Forelimb muscle (tissue), 1 donor: ENCODE measurements at regions not wholly inside any gene's neighbourhood (a gene's known extent, or its start where the extent isn't known, plus 50 kb on each side); places are given as distances from the start of the nearest gene placed in this dataset.

ENCODE experiments used
- DNase-seq: peaks from one replicate; pipeline ENCODE4 v3.0.0-alpha.2; 2013; ENCODE audit warnings: low read depth

DNA sequence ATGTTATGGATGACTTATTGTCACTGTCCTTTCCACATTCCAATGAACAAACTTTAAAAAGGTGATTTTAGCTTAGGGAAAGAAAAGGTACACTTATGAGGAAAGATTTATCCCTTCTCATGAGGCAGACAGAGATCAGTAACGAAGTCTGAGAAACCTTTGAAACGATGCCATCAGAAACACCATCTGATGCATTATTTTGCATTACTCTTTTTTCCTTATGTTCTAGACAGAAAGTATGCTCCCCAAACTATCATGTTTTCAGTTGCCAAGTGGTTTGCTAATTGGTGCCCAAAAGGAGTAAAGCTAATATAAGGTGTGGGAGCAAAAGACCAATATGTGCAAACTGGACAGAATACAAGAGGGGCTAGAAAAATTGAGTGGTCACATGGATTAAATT lies 397.7 kb upstream of the RIOK2 start:
- DNase-seq = no peak

DNA sequence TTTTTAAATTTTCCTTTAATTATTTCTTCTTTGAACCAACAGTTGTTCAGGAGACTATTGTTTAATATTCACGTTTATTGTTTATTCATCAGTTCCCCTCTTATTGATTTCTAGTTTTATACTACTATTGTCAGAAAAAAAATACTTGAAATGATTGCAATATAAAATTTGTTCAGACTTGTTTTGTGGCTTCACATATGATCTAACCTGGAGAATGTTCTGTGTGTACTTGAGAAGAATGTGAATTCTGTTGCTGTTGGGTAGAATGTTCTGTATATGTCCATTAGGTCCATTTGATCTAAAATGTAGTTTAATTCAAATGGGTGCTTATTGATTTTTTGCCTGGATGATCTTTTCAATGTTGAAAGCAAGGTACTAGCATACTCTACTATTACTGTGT lies 408.7 kb upstream of the RIOK2 start:
- no peak for DNase-seq

DNA sequence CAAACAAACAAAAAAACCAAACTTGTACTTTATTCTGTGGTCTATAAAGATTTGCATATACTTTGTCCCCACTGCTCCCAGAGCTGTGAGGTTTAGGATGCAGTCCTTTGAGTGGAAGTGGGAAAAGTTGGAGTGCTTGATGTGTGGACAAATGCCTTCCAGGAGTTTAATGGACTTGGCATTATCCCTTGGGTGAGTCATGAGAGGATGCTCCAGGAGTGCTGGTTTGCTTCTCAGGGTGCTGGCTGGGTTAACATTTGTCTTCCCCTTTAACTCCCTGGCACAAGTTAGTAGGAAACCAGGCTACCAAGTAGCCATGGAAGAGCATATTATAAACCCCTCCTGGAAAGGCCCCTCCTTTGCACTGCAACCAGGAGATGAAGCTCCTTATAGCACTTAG lies 417.4 kb upstream of the RIOK2 start:
- no peak for DNase-seq

DNA sequence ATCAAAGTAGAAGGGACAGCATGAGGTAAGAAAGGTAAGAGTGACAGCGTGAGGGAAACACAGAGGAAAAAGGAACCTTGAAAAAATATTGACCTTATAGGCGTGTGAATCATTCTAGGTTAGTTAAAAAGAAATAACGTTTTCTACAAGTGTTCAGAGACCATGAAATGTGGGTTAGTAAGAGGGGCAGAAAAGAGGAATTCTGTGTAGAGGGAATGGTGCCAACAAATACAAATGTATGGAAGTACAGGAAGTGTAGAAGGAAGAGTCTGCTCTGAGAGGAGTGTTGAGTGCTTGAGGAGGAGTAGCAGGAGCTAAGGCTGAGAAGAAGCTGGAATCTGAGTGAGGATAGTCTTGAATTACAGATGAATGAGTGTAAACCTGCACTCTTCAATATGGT lies 418.6 kb upstream of the RIOK2 start:
- no peak for DNase-seq

DNA sequence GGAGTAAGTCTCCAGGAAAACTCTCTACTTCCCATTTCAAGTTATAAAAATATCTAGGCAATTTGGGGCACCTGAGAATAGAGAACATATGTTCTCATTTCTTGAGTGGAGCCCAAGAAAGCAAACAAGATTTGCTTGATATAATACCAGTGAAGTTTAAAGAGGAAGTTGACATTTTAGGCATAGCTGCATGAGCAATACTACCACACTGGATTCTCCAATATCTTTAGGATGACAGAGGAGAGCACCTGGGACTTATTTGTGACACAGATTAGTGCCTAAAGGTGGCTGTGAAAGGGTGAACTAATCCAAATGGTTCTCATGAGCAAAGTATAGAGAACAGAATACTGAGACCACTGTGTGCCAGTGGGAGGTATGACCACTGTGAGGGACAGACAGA lies 423.5 kb upstream of the RIOK2 start:
- DNase-seq = no peak

DNA sequence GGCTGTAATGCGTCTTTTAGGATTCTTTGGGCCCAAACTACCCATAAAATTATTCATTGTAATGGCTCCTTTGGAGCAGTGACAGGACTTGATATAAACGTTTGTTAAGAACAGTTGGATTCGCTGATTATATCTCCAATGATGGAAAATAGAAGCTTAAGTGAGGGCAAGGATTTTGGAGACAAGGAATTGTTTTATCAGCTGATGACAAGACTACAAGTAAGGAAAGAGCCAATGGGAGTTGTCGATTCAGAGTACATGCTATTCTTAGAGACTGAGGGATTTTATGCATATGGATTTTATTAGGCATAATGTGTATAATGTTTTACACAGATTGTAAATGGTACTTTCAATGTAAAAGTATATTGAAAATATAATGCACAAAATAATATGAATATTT lies 425.5 kb upstream of the RIOK2 start:
- no peak for DNase-seq

DNA sequence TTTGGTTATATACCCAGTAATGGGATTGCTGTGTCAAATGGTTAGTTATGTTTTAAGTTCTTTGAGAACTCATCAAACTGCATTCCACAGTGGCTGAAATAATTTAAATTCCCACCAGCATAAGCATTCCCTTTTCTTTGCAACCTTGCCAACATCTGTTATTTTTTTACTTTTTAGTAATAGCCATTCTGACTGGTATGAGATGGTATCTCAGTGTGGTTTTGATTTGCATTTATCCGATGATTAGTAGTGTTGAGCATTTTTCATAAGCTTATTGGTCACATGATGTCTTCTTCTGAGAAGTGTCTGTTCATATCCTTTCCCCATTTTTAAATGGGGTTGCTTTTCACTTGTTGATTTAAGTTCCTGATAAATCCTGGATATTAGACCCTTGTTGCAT lies 435.7 kb upstream of the RIOK2 start:
- no peak for DNase-seq

DNA sequence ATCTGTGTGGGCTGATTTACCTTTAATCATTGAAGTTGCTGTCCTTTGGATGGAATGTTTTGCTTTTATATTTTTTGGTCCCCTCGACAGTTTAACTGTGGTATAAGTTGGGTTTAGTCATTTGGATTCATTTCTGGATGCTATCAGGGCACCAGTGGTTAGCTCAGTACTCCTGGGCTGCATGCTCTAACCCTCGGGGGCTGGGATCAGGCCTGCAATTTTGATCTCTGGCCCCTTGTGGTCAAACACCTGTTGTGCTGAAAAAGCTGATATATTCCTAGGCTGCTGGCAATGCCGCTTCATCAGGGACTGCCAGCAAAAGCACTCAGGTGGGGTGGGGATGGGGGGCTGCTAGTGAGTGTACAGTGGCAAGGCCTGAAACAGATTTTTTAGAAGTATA lies 440.4 kb upstream of the RIOK2 start:
- DNase-seq = no peak

DNA sequence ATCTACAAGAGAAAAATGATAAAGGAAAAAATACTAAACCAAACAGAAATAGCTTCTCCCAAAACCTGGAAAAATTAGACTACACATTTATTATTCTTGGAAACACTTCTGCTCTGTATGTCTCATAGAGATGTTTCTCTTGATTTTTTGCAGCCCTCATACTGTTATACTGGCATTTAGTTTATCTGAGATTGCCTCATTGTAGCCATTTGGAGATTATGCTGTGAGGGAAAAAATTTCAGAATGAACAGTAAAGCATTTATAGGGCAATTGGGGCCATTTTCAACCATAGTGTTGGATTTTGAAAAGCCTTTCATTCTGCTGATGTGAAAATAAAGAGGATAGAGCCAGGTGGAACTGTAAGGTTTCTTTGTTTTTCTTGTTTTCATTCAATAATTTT lies 441.8 kb upstream of the RIOK2 start:
- no peak for DNase-seq

DNA sequence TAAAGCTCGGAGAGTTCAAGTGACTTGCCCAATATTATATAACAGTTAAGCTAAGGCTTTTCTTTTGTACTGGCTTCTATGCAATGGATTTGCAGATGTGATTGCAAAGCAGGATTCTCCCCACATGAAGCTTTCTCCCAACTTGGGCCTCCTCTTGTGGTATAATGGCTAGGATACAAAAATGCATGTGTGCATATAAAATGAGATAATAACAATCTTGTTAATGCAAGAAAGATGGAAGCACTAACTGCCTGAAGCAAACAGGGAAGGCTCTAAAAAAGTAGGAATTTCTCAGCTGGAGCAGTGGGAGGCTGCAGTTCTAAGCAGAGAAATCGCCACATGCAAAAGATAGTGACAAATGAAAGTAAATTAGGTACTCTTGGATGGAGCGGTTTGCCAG lies 444.2 kb upstream of the RIOK2 start:
- DNase-seq = no peak

DNA sequence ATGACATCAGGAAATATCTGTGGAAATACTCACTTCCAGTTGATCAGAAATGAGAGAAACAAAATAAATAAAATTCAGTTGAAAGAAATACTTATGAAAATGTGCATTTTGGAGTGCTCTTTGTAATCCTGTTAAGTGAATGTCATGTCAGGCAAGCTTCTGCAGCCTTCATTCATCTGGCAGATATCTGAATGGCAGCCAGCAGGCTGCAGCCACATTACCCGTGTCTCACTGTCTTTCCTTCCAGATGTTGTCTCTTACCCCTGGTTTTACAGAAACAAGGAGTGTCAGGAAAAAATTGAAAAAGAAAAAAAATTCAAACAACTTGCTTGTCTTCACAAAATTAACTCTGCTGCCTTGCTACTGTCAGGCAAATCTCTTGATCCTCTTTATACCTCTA lies 445.0 kb upstream of the RIOK2 start:
- no peak for DNase-seq

DNA sequence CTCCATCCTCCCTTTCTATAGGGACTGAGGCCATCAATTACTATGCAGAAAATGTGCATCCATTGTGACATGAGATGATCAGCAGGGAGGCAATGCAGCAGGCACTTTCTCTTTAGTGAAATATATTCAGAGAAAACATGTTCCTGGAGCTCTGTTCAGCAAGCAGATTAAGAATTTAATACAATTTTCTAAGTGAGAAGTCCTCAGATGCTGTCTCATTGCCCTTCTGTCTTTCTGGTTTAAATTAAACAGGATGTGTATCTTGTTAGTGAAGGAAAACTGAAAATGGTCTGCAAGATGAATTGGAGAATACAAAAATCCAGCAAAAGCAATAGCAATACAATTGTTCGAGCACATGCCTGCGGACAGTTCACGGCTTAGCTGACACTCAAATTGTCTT lies 445.8 kb upstream of the RIOK2 start:
- DNase-seq = no peak

DNA sequence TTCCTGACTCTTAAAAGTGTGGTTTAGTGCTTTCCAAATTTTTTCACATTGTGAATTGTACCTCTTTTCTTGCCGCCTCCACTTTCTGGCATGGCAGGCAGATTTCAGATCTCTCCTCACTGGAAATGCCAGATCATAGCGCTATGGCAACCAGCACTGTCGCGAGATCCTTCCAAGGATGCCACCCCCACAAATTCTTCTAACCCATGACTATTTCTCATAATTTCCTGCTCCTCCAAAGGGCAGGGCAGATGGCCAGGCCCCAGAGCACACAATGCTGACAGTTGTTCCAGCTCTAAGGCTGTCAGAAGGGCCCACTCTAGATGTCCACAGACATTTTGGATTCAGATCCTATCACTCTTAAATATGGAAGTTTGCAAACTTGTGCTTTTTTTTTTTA lies 446.2 kb upstream of the RIOK2 start:
- no peak for DNase-seq

DNA sequence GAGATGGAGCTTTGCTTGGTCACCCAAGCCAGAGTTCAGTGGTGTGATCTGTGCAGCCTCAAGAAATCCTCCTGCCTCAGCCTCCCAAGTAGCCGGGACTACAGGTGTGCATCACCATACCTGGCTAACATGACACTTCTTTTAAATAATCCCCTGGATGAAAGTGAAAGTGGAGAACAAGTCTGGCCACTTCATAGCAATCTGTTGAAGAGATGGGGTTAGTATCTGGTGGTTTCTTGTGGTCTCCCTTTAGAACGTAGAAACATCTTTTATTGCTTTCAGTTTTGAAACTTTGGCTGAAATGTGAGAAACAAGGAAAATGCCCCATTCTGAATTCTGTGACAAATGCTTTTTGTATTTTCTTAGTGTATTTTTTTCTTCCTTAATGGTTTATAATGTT lies 452.5 kb upstream of the RIOK2 start:
- DNase-seq = no peak

DNA sequence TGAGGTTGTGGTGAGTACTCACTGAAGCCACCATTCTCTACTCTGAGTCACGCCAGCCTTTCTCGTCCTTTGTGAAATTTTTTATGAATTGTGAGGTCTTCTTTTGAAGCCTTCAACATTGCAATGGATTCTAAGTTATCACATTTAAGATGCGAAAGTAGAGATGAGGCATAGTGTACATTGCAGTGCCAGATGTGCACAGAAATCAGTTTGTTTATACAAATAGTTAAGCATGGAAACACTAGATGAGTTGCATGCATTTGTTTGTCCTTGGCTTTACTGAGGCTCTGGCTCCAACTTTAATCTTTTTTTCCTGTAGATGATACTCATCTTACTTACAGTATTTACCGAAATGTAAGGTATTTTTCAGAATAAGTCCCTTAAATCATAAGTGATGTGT lies 453.7 kb upstream of the RIOK2 start:
- DNase-seq = no peak

DNA sequence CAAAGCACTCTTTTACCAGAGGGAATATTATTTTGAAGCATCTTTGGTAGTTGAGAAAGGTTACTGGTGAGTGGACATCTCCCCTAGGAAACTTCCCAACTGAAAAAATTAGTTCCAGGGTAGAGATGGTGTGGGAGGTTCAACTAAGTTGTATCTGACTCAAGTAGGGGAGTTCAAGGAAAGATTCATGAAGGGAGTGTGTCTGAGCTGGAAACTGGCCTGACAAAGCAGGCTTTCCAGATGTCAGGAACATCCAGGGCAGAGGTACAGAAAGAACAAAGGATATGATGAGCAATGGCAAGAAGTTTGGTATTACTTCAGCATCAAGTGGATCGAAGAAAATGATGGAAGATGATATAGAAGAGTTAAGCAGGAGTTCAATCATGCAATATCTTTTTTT lies 458.0 kb upstream of the RIOK2 start:
- DNase-seq = no peak

DNA sequence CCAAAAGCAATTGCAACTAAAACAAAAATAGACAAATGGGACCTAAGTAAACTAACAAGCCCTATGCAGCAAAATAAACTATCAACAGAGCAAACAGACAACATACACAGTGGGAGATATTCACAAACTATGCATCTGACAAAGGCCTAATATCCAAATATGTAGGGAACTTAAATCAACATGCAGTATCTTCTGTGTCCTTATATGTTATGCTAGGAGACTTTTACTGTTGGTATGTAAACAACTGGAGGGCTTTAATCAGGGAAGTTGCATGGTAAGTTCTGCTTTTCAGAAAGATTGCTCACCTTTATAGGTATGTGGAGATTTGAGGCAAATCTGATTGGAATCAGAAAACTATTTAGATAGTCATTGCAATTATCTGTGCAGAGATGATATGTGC lies 461.2 kb upstream of the RIOK2 start:
- DNase-seq = no peak

DNA sequence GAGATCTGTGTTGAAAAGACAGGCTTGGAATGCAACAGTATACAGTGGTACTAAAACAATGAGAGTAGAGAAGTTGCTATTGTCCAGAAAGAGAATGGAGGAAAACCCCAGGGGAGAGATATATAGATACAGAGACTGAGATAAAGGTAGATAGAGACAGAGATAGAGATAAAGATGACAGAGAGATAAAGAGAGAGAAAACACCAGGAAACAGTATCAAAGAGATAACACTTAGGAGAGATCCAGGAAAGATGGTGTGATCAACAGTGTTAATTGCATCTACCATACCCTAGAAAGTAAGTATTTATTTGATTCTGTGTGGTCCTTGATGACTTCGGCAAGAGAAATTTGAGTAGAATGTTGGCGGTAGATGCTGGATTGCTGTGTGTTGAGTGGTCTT lies 461.8 kb upstream of the RIOK2 start:
- DNase-seq = no peak

DNA sequence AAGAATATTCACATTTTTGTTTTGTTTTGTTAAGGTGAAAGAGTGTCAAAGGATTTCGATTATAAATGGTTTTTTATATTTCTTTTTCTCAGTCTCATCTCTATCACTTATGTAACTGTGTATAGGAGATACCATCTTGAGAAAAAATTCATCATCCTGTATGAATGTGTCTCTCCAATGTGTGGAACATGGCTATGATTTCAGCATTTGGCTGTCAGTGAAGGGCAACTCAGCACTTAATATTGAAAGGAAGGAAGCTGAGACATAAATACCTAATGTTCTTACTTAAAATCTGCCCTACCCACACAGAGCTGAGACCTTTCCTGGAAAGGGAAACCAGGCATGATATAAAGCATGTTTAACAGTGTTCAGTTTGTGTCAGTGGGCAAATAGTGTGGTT lies 474.2 kb upstream of the RIOK2 start:
- no peak for DNase-seq

DNA sequence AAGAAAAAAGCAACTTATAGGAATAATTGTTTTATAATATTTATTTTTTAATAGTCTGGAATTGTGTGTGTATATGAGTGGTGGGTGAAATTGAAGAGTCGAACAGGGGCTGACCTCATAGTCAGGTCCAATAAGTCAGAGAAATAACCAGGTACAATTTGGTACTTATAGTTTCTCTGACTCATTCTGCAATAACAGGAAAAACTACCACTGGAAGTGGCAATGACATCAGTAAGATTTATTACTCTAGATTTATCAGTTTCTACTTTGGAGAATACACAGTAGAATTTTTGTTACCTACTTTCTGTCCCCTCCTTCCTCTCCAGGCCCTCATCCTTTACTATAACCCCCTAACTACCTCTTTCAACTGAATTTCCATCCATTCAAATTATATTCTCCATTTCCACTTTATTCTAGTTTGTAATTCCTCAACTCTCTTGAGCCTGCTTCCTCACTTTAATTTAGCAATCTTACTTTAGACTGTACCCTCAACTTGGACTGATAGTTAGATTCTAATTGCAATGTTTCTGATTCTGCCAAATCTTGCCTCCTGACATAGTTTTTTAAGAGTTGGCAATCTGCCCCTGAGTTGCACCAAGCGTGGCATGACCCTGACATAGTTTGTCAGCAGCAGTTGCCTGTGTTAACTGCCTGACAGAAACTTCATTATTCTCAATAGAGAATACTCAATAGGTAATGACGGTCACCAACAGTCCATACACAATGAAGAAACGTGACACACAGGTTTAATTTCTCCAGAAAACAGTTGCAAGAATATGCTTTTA lies 475.3 kb upstream of the RIOK2 start:
- no peak for DNase-seq

DNA sequence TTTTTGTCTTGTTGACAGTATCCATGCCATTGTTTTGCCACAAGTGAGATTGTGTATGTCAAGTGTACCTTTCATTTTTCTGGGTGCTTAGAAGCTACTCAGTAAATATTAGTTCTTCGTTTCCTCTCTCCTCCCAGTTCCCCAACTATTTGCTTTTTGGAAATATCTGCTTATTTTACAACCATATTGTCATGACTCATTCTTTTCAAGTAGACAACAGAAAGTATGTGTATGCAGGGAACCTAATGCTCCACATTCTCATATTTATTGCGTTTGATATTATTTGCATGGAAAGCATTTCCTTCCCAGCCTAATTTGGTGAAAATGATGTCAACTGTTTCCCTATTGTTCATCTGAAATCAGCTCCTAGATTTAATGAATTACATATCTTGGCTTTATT lies 483.7 kb upstream of the RIOK2 start:
- DNase-seq = no peak

DNA sequence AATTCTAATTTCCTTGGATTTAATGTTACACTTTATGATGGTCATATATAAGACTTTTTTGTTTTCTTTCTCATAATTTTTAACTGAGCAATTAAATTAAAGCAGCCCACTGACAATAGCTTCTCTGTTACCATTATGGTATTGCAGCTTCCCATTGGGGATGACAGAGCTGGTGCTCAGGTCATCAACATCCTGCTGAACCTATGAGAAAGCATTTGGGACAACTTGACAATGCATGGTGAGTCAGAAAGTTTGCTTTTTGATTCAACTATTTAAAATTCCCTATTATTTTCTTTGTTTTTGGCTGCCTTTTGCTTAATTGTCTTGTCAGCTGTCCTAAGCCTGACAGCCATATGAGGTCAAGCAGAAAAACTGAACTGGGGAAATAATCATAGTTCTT lies 487.4 kb upstream of the RIOK2 start:
- DNase-seq = no peak

DNA sequence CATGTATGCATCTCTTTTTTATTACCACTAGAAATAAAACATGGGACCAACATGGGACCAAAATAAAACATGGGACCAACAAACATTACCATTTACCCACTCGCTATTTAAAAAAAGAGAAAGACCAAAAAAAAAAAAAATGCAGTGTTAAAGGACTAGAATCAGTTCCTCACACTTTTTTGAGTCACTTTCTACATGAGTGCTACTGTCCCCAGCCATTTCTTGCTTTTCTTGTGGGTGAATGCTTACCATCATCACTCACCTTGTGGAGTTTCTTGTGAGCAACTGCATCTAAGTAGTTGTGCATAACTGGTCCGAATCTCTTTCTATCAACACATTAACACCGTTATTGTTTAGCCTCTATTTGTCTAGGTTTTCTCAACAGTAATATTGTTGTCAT lies 493.6 kb upstream of the RIOK2 start:
- no peak for DNase-seq

DNA sequence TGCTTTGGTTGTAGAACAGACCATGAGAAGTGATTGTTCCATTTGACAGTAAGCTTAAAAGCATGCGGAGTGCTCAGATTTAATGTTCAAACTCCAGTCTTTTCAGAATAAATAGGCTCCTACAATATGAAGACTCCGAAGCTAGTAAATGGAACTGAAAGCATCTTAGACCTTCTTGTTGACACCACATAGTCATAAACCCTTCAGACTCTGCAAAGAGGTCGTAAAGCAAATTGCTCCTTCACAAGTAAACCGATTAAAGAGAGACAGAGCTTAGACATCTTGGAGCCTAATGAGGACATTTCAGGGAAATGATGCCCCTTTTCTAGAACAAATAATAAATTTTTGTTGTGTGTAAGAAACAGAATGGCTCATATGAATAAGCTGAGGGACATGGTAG lies 511.0 kb upstream of the RIOK2 start:
- no peak for DNase-seq
